Stimulated activated CD4-positive, alpha-beta T cell treated with anti-CD3 and anti-CD28 coated beads, Interleukin-1b, Interleukin-23, amount 100 ng/mL, for 4 hours (primary cell): ENCODE measurements at regions not wholly inside any gene's neighbourhood (a gene's known extent, or its start where the extent isn't known, plus 50 kb on each side); places are given as distances from the start of the nearest gene placed in this dataset.
"Not testable (repeated sequence)": the region's sequence is repeated elsewhere in the genome, so short reads cannot be mapped to it uniquely, and the experiment has no call there.

Source experiments
- DNase-seq, 2 donors: peaks; one replicate each; pipeline ENCODE4 v3.0.0-alpha.2; 2020; ENCODE audit warnings: low read depth in 2 of 2

DNA sequence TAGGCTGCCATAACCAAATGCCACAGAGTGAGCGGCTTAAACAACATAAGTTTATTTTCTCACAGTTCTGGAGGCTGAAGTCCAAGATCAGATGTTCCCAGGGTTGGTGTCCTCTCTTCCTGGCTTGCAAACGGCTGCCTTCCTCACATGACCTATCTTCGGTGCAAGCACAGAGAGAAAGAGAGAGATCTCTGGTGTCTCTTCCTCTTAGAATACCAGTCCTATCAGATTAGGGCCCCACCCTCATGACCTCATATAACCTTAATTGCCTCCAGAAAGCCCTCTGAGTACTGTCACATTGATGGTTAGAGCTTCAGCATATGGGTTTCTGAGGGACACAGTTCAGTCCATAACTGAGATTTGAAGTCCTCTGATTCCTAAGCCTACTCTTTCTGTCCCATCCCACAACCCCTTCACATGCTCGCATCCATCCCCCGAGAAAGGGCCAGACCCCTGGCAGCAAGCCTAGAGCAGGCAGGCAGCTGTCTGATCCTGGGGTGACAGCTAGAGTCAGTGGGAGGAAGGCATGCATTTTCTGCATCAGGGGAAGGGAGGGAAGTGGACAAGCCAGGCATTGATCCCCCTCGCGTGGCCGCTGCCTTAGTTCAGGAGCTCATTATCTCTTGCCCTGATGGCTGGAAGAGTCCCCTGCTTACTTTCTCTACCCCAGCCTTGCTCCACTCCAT lies 114.1 kb downstream of the FAR1 start:
- no peak for DNase-seq

DNA sequence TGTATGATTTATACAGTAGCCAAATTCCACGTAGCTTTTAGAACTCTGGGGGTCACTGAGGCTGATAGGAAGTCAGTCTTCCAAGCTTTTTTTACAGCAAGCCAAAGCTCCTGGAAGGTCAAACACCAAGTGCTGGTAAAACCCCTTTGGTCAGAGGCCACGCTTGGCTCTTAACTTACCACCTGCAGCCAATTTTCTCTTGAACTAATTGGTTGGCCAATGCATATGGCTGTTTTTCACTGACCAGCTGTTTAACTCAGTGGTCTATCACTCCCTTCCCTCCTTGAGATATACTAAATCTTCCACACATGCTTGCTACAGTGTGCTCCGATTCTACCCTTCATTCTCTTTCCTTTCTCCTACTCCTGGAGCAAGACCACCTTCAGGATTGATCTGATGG lies 116.0 kb downstream of the FAR1 start:
- DNase-seq: no peak

DNA sequence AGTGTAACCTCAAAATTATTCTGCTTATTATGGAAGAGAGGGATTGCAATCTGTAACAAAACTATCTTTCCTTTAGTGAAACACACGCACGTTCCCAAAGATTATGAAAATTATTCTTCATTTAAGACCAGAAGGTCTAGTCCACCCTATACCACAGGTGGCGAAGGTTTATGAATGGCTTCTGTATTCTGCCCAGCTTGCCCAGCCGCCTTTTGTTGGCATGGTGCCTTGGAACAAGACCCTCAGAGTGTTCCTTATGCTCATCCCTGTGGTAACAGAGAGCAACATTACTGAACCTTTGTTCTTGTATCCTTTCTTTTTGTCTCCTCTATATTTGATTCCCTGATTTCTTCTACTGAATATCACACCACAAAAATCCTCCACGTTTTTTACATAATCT lies 116.4 kb downstream of the FAR1 start:
- DNase-seq: no peak

DNA sequence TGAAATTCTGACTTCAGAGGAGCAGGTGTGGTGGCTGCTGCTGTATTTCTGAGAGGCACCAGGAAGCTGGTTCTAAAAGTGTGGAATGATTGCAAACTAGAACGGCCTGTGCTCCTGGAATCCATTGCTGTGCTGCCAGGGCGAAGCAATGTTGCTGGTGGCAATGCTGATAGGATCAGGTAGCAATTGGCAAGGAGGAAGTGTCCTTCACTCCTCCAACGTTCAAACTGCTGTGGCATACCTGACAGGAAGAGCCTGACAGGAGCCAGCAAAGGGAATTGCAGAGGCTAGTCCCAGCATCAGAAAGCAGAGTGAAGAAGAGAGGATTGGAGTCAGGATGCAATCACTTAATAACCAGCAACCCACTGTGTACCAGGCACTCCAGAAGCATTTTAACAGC lies 118.2 kb downstream of the FAR1 start:
- no peak for DNase-seq

DNA sequence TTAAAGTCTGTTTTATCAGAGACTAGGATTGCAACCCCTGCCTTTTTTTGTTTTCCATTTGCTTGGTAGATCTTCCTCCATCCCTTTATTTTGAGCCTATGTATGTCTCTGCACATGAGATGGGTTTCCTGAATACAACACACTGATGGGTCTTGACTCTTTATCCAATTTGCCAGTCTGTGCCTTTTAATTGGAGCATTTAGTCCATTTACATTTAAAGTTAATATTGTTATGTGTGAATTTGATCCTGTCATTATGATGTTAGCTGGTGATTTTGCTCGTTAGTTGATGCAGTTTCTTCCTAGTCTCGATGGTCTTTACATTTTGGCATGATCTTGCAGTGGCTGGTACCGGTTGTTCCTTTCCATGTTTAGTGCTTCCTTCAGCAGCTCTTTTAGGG lies 129.1 kb downstream of the FAR1 start:
- DNase-seq: not testable (repeated sequence)

DNA sequence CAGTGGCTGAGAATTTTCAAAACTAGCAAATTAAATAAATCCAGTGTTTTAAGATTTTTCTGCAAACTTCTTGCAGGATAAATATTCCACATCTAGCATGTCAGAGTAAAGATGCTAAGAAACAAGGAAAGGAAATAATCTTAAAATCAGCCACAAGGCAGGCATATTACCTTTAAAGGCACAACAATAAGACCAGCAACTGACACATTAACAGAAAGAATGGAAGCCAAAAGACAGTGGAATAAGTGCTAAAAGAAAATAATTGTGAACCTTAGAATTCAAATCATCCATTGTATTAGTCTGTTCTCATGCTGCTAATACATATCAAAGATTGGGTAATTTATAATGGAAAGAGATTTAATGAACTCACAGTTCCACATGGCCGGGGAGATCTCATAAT lies 132.4 kb downstream of the FAR1 start:
- no peak for DNase-seq

DNA sequence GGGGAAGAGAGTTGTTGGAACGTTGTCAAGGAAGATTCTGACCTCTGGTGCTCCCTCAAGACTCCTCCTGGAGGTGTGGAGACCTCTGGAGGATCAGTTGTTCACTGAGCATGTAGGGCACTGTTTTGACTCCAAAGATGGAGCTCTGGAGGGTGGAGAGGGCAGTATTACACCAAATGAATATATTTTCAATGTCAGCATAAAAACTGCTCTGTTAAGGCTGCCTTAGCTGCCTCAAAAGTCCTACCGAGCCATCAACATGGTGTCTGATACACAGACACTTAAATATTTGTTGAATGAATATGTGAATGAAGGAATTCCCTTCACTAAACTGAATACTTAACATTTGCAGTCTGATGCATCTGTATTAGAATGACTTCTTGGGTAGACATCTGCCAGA lies 144.2 kb upstream of the SPON1 start:
- DNase-seq: no peak

DNA sequence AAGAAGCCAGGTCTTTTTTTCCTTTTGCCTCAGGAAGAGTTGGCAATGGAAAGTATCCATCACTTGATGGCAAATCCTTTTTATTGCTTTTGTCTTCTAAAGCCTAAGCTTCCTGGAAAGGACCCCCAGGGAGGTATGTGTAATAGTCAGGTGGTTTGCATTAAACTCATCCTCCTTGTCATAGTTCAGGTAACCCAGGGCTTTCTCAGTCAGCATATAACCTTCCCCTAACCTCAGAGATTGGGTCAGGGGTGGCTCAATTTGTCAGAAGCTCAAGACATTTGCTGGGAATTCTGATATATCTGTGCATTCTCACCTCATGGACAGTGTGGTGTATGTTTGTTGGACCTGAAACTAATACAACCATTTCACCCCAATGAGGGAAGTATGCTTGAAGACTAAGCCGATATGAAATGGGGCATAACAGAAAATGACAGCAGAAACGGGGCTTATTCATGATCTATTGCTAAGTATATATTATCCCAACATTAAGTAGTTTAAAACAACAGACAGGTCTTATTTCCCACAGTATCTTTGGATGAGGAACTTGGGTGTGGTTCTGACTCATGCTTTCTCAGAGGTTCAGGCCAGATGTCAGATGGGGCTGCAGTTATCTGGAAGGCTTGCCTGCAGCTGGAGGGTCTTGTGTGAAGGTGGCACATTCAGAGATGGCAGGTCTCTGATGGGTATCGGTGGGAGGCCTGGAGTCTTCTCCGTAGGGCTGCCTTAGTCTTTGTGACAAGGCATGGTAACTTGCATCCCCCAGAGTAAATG lies 135.8 kb upstream of the SPON1 start:
- no peak for DNase-seq

DNA sequence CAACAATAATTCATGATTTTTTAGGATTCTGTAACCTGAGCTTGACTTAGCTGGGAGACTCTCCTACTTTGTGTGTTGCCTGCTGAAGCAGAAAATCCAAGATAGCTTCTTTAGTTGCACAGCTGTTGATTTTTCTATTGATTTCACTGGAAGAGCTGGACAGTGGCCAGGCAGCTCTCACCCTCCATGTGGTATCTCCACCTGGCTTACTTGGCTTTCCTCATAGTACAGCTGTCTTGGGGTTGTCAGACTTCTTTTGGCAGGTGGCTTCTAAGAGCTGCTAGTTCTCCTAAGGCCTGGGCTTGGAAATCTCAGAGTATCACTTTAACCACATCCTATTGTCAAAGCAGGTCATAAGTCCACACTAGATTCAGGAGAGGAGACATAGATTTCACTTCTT lies 130.8 kb upstream of the SPON1 start:
- DNase-seq: no peak

DNA sequence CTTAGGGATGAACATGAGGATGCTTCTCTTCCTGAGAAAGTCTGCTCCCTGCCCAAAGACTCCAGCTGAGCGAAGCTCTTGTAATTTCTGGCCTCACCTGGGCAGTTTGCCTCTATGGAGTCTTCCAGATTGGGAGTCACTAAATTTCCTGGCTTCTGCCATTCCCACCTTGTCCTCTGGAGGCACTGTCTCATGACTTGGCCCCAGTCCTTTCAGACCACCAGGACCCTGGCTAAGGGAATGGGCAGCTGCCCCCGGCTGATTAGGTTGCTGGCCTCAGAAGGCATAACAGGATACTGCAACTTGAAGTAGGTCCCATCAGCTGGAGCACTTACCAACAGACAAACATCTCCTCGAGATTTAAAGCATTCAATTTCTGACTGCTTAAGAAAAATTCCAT lies 128.1 kb upstream of the SPON1 start:
- DNase-seq: no peak

DNA sequence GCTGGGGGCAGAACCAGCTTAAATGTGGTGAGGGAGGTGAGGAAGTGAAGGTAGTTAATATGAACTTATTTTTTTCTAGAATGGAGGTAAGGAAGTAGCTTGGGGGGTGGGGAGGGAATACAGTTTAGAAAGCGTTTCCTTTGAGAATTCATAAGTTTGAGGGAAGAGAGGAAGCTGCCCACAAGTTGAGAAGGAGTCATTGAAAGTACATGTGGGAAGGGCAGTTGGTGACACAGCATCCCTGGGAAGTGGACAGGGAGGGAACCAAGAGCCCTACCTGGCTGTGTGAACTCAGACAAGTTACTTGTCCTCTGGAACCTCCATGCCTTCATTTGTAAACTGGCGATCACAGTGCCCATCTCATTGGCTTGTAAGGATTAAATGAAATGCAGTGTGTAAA lies 125.9 kb upstream of the SPON1 start:
- no peak for DNase-seq

DNA sequence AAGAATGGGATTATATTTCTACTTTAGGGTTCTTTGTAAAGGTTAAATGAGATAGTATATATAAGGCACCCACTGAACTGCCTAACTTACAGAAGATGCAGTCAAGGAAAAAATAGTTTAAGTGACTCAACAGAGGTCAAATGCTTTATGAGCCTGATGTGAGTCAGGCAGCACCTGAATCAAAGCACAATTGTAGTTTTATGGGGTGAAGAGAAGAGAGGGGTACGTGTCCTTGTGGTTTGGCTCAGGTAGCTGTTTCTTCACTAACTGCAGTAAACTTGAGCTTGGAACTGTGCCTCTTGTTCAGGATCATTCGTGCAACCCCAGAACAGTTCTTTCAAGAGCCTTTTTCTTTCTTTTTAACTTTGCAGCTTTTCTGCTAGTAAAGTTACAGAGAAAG lies 125.2 kb upstream of the SPON1 start:
- no peak for DNase-seq

DNA sequence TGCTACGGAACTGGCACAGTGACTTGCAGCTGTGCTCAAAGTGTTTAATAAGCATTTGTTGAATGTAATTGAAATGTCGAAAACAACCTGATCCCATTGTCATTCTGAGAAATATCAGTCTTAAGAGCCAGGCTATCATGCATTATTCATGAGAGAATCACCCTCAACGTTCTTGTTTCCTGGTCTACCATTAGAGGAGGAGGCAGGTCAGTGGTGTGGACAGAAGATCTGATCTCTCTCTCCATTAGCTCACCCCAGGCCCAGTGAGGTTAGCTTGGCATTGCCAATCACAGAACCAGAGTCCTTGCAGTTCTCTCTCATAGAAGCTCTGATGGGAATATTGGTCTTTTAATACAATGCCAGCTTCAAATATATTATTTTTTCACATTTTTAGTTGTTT lies 121.1 kb upstream of the SPON1 start:
- DNase-seq: no peak

DNA sequence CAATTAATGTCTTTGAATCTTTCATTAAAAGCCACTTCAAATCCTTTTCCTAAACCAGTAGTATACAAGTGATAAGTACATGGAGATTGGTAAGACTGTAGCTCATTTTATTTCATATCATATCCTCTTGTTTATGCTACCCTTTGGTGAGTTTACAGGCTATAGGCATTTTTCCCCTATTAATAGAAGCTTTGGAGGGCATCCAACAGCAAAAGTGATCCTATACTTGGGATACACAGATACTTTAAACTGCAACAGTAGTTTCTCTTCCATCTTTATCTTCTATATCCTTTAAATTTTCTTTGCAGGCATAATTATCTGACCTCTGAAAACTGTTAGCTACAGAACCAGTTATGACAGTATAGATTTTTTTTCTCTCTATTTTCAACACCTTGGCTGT lies 114.5 kb upstream of the SPON1 start:
- DNase-seq: no peak

DNA sequence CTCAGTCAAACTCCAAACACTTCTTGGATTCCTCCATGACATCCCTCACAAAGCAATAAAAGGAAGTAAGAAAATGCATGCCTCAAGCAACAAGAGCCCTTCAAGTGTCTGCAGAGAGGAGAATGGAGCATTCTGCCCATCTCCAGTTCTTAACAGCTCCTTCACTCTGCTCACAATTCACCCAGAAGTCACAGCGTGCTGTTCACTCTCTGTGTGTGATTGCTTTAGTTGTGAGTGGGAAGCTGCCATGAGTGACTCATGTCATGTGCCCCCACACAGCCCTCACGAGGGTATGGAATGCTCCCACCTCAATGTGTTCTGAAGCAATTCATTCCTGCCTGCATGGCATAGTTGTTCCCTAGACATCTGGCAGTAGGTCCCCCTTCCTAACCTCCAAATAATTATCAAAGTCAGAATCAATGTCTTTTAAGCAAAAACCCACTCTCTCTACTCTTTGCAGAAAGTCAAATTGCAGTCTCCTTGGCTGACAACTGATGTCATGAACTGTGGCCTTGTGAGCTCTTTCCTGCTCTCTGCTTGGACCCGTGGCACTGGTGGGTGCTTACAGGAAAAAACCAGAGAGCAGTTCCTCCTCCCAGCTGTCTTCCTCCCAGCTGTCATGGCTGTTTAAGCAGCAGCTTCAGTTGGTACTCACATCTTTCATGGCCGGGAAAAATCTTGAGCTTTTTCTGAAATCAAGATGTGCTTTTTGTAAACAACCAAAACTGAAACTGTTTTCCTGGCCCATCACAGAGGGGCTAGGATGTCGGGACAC lies 112.1 kb upstream of the SPON1 start:
- DNase-seq: no peak

DNA sequence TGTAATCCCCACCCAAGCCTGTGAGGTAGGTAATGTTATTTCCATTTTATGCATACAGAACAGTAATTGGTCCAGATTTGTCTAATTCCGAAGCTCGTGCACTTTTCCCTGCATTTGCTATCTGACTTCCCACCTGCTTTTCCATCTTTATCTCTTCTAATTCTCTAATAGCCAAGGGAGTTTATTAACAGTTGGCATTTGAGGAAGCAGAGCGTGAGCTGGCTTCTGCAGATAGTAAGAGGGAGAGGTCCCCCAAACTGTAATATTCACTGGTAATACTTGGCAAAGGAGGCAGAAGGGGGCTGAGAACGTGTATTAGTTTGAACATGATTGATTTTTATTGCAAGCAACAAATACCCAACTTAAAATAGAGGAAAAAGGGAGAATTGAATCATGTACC lies 110.8 kb upstream of the SPON1 start:
- no peak for DNase-seq

DNA sequence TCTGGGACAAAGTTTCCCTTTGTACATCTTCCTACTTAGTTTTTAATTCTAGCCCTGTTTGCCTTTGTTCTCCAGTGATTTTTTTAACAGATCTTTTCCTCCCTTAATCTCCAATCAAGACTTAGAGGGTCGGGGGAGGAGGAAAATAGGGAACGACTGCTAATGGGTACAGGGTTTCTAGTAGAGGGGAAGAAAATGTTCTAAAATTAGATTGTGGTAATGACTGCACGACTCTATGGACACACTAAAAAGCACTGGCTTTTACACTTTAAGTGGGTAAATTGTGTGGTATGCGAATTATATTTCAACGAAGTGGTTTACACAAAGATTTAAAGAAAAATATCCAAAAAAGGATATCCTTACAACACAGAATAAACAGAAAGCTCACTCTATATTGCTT lies 110.0 kb upstream of the SPON1 start:
- no peak for DNase-seq

DNA sequence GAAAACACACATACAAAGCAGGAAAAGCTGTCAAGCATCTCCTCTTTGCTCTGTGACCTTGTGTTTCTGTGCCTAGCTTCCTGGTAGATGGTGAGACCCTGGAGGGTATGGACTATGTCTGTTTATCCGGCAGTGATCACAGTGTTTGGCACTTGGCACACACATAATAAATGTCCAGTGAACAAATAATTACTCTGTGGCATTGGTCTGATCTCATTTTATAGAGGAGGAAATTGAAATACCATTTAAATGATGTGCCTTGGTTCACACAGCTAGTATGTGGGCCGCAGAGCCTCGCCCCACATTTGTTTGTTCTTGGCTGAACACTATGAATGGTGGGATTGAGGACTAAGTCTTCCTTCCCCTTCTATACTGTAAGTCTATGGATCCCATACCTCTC lies 104.7 kb upstream of the SPON1 start:
- DNase-seq: no peak

DNA sequence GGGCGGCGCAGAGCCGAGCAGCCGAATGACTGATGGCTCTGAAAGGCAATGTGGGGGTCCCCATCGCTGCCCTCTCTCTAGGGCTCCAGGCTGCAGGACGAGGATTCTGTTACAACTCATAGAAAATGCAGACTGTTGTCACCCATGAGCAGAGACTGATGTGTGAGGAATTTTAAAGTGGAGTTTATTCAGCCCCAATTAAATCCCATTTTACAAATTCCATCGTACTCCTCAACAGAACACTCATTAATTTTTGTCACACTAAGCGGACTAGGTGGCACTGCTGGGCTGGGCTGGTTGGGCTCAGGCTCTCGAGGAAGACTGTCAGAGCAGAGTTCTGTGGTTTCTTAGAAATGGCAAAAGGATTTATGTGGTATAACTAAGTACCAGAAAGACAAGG lies 102.6 kb upstream of the SPON1 start:
- DNase-seq: no peak

DNA sequence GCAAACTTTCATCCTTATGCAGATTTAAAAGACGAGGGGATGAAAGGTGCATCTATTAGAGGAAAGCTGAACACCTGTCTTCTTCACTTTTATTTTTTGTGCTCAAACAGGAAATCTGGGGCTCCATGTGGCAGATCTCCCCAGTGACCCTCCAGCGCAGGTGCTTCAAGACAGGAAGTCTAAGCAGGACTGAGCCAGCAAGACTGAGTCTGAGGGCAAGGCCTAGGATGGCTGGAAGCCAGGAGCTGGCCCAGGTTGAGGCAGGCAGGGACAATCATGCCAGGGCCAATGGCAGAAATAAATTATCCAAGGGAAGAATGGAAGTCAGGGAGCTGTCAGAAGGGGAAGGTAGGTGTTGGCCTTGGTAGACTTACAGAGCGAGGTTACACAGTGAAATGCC lies 101.1 kb upstream of the SPON1 start:
- DNase-seq: no peak

DNA sequence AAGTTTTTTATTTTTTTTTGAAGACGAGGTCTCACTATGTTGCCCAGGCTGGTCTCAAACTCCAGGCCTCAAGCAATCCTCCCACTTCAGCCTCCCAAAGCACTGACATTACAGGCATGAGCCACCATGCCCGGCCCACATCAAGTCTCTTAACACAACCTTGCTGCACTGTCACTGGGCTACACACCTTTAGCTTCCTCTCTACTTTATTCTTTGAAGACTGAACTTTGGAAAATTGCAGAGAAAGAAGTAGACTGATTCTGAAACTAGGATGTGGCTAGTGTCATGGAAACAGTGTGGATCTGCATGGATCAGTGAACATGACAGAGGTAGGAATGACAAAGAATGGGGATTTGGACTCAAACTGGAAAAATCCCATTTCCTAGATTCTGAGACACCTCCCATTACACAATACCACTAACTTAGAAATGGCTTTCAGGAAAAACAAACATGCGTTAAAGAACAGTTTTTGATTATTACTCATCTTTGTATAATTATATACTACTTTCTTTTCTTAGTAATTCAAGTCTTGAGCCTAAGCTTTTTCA lies 99.6 kb upstream of the SPON1 start:
- no peak for DNase-seq

DNA sequence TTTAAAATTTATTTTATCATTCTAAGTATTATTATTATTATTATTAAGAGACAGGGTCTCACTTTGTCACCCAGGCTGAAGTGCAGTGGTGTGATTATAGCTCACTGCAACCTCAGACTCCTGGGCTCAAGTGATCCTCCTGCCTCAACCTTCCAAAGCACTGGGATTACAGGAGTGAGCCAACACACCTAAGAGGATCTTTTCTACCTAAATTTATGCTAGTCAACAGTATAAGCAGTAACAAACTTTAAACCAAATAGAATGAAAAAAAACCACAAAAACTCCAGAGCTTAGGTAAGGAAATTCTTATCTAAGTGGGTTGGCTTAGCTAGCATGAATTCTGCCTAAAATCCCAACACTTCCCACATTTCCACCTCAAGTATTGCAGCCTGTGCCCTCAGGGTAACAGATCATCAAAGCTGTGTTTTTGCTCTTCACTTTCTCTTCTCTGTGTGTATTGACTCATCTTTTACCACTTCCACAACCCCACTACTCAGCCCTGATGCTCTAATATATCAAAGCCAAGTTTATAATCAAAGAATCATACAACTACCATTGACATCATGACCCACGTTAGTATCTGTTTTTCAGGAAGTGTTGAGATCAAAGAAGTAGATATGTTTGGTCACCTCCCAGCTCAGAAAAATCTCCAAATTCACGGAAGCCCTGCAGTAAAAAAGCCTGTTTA lies 93.7 kb upstream of the SPON1 start:
- DNase-seq: peak in 1 of 2 donors; percentile 5
